Astrocyte of the cerebellum (primary cell): ENCODE measurements at regions not wholly inside any gene's neighbourhood (a gene's known extent, or its start where the extent isn't known, plus 50 kb on each side); places are given as distances from the start of the nearest gene placed in this dataset.
"Not testable (repeated sequence)": the region's sequence is repeated elsewhere in the genome, so short reads cannot be mapped to it uniquely, and the experiment has no call there.

Source experiments
- DNase-seq: peaks from one replicate; pipeline ENCODE4 v3.0.0-alpha.2; 2011; ENCODE audit warnings: low read depth
- H3K4me3 ChIP-seq: 2 replicates; pipeline ENCODE4 v1.5.1; 2011; ENCODE audit warnings: mild to moderate bottlenecking, low read depth, low read length, moderate library complexity
- CTCF ChIP-seq: IDR thresholded peaks from 2 replicates; pipeline ENCODE4 v1.5.1; 2012; ENCODE audit warnings: low read length, low read depth, moderate library complexity, mild to moderate bottlenecking; ENCODE audit errors: missing control alignments
- in situ Hi-C: cut with HindIII; loops from 2 replicates; pipeline ENCODE4 v1.10.0; 2017; ENCODE audit warnings: low sequenced_read_pairs

DNA sequence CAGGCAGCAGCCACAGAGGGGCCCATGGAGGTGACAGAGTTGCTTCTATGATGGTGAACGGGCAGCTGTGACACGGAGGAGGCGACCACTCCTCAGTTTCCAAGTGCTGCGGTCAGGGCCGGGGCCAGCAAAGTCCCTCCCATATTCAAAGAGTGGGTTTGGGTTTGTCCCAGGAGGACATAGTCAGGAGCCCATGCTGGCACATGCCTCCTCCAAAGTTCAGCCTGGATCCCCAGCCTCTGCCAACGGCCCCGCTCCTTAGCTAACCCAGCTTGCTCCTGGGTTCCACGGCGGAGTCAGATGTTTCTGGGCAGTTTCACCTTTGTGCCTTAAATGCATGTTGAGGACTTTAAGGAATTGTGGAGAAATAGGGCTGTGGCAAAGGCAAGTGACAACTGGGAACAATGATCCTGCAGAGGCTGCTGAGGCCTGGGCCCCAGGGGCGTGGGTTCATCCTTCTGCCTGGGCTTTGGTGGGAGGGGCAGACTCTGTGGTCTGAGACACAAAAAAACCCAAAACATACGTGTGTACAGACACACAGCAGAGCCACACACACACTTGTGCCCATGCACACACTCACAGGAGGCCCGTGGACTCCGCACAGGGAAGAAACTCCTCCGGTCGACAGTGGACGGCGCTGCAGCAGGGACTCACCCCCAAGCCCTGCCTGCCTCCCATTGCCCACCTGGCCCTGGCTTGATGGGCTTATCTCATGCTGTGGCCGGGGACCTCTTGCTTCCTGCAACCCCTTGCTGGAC is 399.4 kb downstream of the TMEM121 start:
- in situ Hi-C loops = no loop called here
- H3K4me3 ChIP-seq = no peak overlapping the region
- TF ChIP-seq CTCF = no peak
- no peak for DNase-seq

- no peak overlapping the region for H3K4me3 ChIP-seq
- DNase-seq = no peak
- in situ Hi-C loops = no loop called here
- TF ChIP-seq CTCF = no peak
Measured at GRCh38 chr14:105926373-105927095, 400.2 kb downstream of the TMEM121 start.

DNA sequence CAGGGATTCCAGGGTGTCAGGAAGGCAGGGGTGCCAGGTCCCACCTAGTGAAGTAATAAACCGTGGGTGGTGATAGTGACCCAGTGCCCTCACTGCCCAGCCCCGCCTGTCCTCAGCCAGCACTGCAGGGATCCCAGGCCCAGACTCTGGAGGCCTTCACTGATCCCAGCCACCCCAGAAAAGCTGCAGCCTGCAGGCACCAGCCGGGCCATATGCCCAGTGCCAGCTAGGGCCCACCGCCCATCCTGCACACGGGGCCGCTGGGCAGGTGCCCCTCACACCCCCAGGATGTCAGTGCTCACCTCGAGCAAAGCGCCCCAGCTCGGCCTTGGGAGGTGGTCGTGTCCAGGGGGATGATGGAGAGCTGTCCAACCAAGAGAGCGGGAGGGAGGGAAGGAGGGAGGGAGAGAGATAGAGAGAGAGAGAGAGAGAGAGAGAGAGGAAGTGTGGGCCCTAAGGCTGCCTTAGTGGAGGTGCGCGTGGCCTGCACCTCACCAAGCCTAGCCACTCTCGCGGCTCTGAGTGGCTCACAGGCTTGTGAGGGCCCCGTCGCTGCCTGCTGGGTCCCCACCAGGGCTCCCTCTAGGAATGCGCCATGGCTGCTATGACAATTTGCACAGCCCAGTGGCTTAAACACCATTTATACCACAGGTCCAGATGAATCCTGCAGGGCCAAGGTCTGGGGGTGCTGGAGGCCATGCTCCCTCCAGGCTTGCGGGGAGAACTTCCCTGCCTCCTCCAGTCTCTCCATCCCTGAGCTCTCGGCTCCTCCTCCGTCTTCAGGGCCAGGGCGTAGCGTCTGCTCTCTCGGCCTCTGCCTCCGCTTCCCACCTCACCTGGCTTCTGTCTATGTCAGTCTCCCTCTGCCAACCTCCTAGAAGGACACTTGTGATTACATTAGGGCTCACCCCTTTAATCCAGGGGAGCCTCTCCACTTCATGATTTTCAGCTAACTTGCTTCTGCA is 401.0 kb downstream of the TMEM121 start:
- DNase-seq = no peak
- in situ Hi-C loops = no loop called here
- H3K4me3 ChIP-seq = no peak overlapping the region
- TF ChIP-seq CTCF = no peak

- in situ Hi-C loops, H3K4me3 ChIP-seq, DNase-seq: not testable (repeated sequence)
Measured at GRCh38 chr14:105928171-105929111, 402.1 kb downstream of the TMEM121 start.

- H3K4me3 ChIP-seq = no peak overlapping the region
- no peak for TF ChIP-seq CTCF
- in situ Hi-C loops = no loop called here
Measured at GRCh38 chr14:105929327-105930081, 403.1 kb downstream of the TMEM121 start.

DNA sequence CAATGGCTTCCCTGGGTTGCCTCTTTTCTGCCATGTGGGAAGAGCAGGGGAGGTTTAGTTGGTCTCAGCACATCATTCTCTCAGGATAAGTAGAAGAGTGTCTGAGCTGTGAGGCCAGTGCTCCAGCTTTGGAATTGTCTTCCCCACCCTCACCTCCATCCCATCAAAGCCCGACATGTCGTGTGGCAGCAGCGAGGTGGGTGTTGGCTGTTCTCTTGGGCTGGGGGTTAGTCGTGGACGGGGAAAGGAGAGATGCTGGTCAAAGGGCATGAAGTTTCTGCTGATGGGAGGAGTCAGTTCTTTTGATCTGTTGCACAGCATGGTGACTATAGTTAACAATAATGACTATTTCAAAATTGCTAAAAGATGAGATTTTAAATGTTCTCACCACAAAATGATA is 404.2 kb downstream of the TMEM121 start:
- in situ Hi-C loops = no loop called here
- H3K4me3 ChIP-seq = no peak overlapping the region
- DNase-seq = no peak
- TF ChIP-seq CTCF = no peak

More at GRCh38 chr14:105929327-105930081, 403.1 kb downstream of the TMEM121 start:
- DNase-seq = no peak
